CD4-positive, alpha-beta T cell treated with Interleukin-21 for 1 hour (primary cell): ENCODE measurements at regions not wholly inside any gene's neighbourhood (a gene's known extent, or its start where the extent isn't known, plus 50 kb on each side); places are given as distances from the start of the nearest gene placed in this dataset.
"Not testable (repeated sequence)": the region's sequence is repeated elsewhere in the genome, so short reads cannot be mapped to it uniquely, and the experiment has no call there.

Experiments
- DNase-seq: peaks from one replicate; pipeline ENCODE4 v3.0.0-alpha.2; 2020

DNA sequence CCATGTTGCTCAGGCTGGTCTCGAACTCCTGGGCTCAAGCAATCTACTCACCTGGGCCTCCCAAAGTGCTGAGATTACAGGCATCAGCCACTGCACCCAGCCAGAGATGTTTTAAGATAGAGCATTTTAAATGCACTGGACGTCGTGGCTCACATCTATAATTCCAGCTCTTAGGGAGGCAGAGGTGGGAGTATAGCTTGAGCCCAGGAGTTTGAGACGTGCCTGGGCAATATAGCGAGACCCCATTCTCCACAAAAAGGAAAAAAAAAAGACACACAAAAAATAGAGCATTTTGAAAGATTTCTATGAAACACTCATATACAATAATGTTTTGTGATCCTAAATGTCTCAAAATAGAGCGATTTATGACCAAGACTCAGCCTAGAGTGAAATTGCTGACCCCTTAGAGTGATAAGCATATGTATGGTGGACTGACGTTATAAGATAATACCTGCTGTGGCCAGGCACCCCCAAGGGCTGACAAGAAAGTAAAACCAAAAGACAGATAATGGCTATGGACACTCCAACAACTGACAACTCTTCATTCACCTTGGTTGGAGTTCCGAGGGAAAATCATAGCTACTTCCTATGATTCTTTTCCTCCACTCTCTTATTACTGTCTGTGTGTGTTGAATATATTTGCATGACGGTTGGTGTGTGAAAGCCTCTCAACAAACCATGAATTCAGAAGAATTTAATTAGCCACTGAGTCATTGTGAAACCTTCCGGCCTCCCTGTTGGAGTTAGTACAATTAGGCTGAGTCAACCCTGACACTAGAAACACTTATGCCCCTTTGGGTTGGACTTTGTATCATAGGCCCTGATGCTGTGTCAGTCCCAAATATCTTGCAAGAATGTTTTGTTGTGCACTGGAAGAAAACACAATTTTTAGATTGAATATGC, 526.5 kb upstream of the NUDT12 start:
- no peak for DNase-seq

- no peak for DNase-seq
These were observed 522.3 kb upstream of the NUDT12 start for GRCh38 chr5:104084896-104085295.

GRCh38 chr5:104082754-104083153, 520.2 kb upstream of the NUDT12 start:
- no peak for DNase-seq

DNA sequence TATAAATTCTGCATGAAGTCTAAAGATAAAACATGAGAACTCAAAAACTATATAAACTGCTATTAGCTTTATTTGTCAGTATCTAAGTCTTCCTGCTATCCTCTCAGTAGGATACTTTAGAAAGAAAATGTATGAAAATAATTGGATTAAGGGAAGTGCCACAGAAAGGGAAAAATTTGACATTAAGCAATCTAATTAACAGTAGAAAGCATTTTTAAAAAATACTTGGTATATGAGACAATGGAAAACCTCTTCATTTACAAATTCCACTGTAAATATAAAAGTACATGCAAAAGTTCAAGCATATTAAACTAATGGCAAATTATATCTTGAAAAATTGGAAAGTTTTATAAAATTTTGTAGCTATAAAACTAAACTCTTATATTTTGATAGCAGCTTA, 518.6 kb upstream of the NUDT12 start:
- DNase-seq: no peak

DNA sequence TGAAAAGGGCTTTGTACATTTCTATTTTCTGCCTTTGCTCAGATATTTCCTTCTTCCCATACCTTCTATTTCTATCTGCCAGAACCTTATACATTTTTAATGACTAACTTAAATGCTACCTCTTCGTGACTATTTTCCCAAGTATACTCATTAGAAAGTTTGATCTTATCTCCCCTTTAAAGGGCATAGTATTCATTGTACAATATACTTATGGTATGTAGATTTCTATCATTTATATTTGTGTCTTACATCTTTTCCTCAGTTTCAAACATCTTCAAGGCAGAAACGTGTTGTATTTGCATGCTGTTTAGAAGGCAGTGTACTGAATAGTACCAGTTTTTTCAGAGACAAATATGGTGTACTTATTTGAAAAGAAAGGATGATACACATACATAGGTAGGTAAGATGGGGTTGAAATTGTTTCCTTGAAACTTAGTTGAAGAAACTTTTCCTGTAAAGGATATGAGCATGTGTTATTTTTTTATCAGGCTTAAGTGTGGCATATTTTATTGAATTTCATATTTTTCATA, 518.1 kb upstream of the NUDT12 start:
- DNase-seq: no peak

- DNase-seq: not testable (repeated sequence)
These were observed 517.5 kb upstream of the NUDT12 start for GRCh38 chr5:104079861-104080645.

GRCh38 chr5:104071887-104072286, 509.3 kb upstream of the NUDT12 start:
- DNase-seq: no peak

DNA sequence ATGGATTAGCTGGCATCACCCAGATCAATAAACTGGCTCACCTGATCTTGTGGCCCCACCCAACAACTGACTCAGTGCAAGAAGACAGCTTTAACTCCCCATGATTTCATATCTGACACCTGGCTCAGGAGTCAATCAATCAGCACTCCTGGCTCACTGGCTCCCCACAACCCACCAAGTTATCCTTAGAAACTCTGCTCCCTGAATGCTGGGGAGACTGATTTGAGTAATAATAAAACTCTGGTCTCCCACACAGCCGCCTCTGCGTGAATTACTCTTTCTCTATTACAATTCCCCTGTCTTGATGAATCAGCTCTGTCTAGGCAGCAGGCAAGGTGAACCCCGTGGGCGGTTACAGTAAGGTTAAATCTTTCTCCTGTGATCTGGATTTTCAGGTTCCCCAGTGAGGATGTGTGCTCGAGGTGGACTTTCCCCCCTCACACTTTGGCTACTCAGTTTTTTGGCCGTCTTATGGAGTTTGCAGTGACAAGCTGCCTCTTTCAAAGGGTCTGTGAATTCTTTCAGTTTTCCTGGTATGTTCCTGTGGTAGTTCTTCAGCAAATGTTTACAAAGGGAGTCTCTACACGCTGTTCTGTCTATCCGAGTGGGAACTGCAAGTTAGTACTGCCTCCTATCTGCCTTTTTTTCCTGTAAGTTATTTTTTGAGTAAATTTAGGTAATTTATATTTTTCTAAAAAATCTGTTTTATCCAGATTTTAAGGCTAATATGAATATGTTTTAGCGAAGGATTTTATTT, 500.2 kb upstream of the NUDT12 start:
- no peak for DNase-seq

DNA sequence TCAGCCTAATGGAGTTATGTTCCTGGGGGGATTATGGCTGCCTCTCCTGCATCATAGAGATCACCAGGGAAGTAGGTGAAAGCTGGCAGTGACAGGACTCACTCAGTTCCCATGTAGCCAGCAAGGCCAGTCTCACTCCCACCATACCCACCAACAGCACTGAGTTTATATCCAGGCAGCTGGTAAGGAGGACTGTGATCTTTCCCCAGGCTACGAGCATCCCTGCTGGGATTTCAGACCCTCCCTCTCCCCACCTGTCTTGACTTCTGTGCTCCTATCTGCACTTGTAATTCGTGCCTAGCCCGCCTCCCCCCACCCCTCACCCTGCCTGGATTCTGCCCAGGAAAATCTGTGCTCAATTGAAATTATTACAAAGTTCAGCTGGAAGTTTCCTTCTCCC, 499.1 kb upstream of the NUDT12 start:
- no peak for DNase-seq

GRCh38 chr5:104053353-104053649, 490.7 kb upstream of the NUDT12 start:
- no peak for DNase-seq

DNA sequence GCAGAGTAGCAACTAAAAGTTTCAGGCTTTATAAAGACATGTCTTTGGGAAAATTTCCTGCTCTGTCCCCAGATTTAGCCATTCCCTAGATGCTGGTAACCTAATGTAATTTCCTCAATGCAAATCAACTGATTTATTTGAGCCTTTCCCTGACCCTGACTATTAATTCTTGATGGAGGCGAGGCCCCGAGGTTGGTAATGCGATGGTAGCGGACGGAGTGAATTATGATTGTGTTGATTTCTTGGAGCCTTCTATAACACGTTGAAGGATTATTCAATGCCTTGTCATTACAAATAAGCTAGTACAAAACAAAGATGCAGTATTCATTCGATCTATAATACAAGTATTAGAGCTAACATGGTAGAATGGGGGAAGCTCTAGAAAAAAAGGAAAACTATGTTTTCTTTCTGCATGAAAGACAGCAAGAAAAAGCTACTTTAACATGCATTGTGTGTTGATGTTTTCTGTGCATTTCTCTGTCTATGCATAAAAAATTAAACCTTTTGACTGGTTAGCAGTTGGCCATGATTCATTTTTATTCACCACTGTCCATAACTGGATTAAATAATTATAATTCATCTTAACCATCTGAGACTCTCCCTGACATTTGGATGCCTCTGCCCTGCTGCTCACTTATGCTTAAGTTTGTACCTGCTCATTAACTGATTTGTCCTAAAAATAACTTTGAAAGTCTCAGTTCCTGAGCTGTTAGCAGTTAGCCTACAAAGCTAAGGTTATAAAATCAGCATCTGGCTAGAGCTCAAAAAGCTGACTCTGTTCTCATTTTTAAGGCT, 490.2 kb upstream of the NUDT12 start:
- no peak for DNase-seq

DNA sequence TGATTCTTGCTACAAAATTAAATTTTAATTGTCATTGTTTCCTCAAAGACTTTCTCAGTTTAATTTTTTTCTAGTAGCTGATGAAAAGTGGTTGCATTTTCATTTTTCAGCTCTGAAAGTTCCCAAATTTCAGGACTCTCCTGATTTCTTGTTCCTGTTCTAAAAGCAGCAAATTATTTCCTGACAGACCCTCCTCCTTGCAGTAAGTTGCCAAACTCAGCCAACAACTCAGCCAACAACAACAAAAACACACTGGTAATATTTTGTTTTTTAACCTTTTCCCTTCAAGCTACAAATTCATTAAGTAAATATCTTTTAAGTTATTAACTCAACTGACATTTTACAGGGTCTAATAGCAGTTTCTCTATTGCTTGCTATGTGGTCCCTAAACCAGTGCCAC, 487.8 kb upstream of the NUDT12 start:
- no peak for DNase-seq

- DNase-seq: no peak
These were observed 487.2 kb upstream of the NUDT12 start for GRCh38 chr5:104049752-104050151.

DNA sequence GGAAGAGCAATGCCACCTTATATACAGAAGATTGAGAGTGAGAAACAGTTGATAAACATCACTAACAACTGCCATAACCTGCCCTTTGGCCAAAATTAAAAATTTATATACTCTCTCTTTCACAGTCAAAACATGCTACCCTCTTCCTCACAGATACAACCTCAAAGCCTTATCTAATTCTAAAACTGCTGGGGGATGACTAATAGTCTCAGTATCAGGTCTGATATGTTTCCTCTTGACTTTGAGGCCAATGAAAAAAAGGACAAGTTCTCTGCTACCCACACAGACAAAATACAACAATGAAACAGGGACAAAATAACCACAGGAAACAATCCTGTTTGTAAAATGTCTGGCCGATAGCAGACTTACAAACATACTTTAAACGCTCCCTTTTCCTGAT, 485.6 kb upstream of the NUDT12 start:
- no peak for DNase-seq

GRCh38 chr5:104045987-104046386, 483.4 kb upstream of the NUDT12 start:
- DNase-seq: no peak

- DNase-seq: not testable (repeated sequence)
These were observed 477.3 kb upstream of the NUDT12 start for GRCh38 chr5:104039871-104040270.

DNA sequence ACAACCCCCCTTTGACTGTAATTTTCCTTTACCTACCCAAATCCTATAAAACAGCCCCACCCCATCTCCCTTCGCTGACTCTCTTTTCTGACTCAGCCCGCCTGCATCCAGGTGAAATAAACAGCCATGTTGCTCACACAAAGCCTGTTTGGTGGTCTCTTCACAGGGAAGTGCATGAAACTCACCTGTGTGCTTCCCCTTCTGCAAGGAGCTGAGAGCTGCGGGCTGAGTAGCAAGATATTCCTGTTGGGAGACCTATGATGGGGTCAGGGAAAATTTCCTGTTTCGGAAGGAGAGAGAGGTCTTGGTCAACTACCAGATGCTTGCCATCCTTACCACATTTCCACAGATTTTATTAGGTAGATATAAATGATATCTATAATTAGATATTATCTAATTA, 474.5 kb upstream of the NUDT12 start:
- DNase-seq: not testable (repeated sequence)

DNA sequence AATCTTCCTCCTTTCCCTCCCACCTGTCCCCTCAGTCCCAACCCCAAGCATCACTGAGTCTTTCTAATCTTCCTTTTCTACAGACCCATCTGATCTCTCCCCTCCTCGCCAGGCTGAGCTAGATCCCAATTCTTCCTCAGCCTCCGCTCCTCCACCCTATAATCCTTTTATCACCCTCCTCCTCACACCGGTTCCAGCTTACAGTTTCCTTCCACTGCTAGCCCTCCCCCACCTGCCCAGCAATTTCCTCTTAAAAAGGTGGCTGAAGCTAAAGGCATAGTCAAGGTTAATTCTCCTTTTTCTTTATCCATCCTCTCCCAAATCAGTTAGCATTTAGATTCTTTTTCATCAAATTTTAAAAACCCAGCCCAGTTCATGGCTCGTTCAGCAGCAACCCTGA, 470.6 kb upstream of the NUDT12 start:
- DNase-seq: not testable (repeated sequence)

- DNase-seq: no peak
These were observed 461.9 kb upstream of the NUDT12 start for GRCh38 chr5:104024538-104024937.

- DNase-seq: no peak
These were observed 461.1 kb upstream of the NUDT12 start for GRCh38 chr5:104023739-104024138.

GRCh38 chr5:104019956-104020355, 457.4 kb upstream of the NUDT12 start:
- no peak for DNase-seq

GRCh38 chr5:104018299-104018698, 455.7 kb upstream of the NUDT12 start:
- no peak for DNase-seq
